ENCODE measurements at regions not wholly inside any gene's neighbourhood (a gene's known extent, or its start where the extent isn't known, plus 50 kb on each side); places are given as distances from the start of the nearest gene placed in this dataset.
"Not testable (repeated sequence)": the region's sequence is repeated elsewhere in the genome, so short reads cannot be mapped to it uniquely, and the experiment has no call there.

GRCh38 chr9:33705440-33705839, 89.9 kb upstream of the PRSS3 start:
- not testable (repeated sequence) for FAIRE-seq
- CTCF ChIA-PET = interaction anchor here (1.1 kb wide), 2 partner anchors 12 to 82 kb away, joined by 3 to 9 read pairs; no protein-coding TSS in a partner anchor

DNA sequence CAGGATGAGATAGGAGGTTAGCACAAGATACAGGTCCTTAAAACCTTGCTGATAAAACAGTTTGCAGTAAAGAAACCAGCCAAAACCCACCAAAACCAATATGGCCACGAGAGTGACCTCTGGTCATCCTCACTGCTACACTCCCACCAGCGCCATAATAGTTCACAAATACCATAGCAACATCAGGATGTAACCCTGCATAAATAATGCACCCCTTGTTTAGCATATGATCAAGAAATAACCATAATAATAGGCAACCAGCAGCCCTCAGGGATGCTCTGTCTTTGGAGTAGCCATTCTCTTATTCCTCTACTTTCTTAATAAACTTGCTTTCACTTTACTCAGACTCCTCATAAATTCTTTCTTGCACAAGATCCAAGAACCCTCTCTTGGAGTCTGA, 86.9 kb upstream of the PRSS3 start:
- peaks cover 10 to 12% of the 10 kb centered on the region in 2 experiments for H3K27me3 ChIP-seq (ENCODE audit: control insufficient read depth in 2 of 2, insufficient read depth in 2 of 2, low read length in 2 of 2)
- no peaks in the 10 kb centered on the region for H3K9me3 ChIP-seq (replicated peaks; ENCODE audit: control insufficient read depth, insufficient read depth, low read length)
- H3K27ac ChIP-seq (ENCODE audit: insufficient read depth, low read depth, low read length) = no peak overlapping the region
- dilution Hi-C loops (cut with MboI; ENCODE audit: extremely low pct_ligation_motif_present, low sequenced_read_pairs) (no loop called here), intact Hi-C loops (cut with micrococcal nuclease) (no loop called here)
- no peaks in the 10 kb centered on the region for H4K20me1 ChIP-seq (replicated peaks; ENCODE audit: control insufficient read depth, extremely low read depth, insufficient read depth, low read length)
- no peak for FAIRE-seq
- no peaks in the 10 kb centered on the region for H3K79me2 ChIP-seq (ENCODE audit: control insufficient read depth, insufficient read depth, low read length)
- POLR2A ChIA-PET = no interaction called here
- H3K9ac ChIP-seq (replicated peaks; ENCODE audit: extremely low read depth, insufficient read depth, low read length) = no peak overlapping the region
- no peak for DNase-seq (ENCODE audit: low read depth, low spot score)
- H3K9me1 ChIP-seq (replicated peaks; ENCODE audit: control insufficient read depth, extremely low read depth, insufficient read depth, low read length) = no peaks in the 10 kb centered on the region
- no peak overlapping the region for H3K4me2 ChIP-seq (ENCODE audit: insufficient read depth, low read length)
- CTCF ChIA-PET = interaction anchor here (0.7 to 1.7 kb wide), 2 partner anchors 9 to 84 kb away, joined by 3 to 5 read pairs; no protein-coding TSS in a partner anchor
- H3K36me3 ChIP-seq (ENCODE audit: control insufficient read depth in 2 of 2, extremely low read depth in 1 of 2, insufficient read depth in 2 of 2, low read length in 2 of 2) = no peaks in the 10 kb centered on the region
- no peak overlapping the region for H3K4me3 ChIP-seq (replicated peaks in 1 of 3; ENCODE audit: insufficient read depth in 1 of 3, low read depth in 1 of 3, low read length in 3 of 3)
- no TSS peak for BruUV-seq (replicated peaks)
- no peak overlapping the region for H2AFZ ChIP-seq (ENCODE audit: low read depth, low read length)
- peaks cover 2% of the 10 kb centered on the region for H3K4me1 ChIP-seq (ENCODE audit: control insufficient read depth, extremely low read depth, insufficient read depth, low read length)
- TF ChIP-seq GATA2 (IDR thresholded peaks at IDR 0.05; ENCODE audit: insufficient read depth, insufficient read length, low read depth, low read length) (no peak), POLR2AphosphoS5 (IDR thresholded peaks at IDR 0.05; ENCODE audit: insufficient read depth, low read depth, low read length) (no peak), MYC (IDR thresholded peaks at IDR 0.05; ENCODE audit: low read depth, low read length) (no peak), EZH2 (IDR thresholded peaks at IDR 0.05; ENCODE audit: borderline replicate concordance, low read depth, low read length, severe bottlenecking) (no peak), POLR2A (IDR thresholded peaks at IDR 0.05; ENCODE audit: low read depth, low read length) (no peak), FOS (IDR thresholded peaks at IDR 0.05; ENCODE audit: borderline replicate concordance, insufficient read depth, low read length) (no peak), MAX (IDR thresholded peaks at IDR 0.05; ENCODE audit: insufficient read depth, insufficient read length) (no peak), JUN (IDR thresholded peaks at IDR 0.05; ENCODE audit: borderline replicate concordance, insufficient read depth, insufficient read length, low read depth) (no peak)
- TF ChIP-seq, protein P1, sequence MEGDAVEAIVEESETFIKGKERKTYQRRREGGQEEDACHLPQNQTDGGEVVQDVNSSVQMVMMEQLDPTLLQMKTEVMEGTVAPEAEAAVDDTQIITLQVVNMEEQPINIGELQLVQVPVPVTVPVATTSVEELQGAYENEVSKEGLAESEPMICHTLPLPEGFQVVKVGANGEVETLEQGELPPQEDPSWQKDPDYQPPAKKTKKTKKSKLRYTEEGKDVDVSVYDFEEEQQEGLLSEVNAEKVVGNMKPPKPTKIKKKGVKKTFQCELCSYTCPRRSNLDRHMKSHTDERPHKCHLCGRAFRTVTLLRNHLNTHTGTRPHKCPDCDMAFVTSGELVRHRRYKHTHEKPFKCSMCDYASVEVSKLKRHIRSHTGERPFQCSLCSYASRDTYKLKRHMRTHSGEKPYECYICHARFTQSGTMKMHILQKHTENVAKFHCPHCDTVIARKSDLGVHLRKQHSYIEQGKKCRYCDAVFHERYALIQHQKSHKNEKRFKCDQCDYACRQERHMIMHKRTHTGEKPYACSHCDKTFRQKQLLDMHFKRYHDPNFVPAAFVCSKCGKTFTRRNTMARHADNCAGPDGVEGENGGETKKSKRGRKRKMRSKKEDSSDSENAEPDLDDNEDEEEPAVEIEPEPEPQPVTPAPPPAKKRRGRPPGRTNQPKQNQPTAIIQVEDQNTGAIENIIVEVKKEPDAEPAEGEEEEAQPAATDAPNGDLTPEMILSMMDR (IDR thresholded peaks at IDR 0.05; ENCODE audit: extremely low read depth in 1 of 2, insufficient read depth in 1 of 2, low read depth in 1 of 2, low read length in 2 of 2) = no peak

More at GRCh38 chr9:33705440-33705839, 89.9 kb upstream of the PRSS3 start:
- H3K4me3 ChIP-seq (replicated peaks in 1 of 3; ENCODE audit: insufficient read depth in 1 of 3, low read depth in 1 of 3, low read length in 3 of 3); H3K4me2 ChIP-seq (ENCODE audit: insufficient read depth, low read length); H3K9me3 ChIP-seq (replicated peaks; ENCODE audit: control insufficient read depth, insufficient read depth, low read length); H4K20me1 ChIP-seq (replicated peaks; ENCODE audit: control insufficient read depth, extremely low read depth, insufficient read depth, low read length); DNase-seq (ENCODE audit: low read depth, low spot score); H3K9me1 ChIP-seq (replicated peaks; ENCODE audit: control insufficient read depth, extremely low read depth, insufficient read depth, low read length); H3K36me3 ChIP-seq (ENCODE audit: control insufficient read depth in 2 of 2, extremely low read depth in 1 of 2, insufficient read depth in 2 of 2, low read length in 2 of 2); H3K9ac ChIP-seq (replicated peaks; ENCODE audit: extremely low read depth, insufficient read depth, low read length); H3K79me2 ChIP-seq (ENCODE audit: control insufficient read depth, insufficient read depth, low read length); H3K4me1 ChIP-seq (ENCODE audit: control insufficient read depth, extremely low read depth, insufficient read depth, low read length); H3K27ac ChIP-seq (ENCODE audit: insufficient read depth, low read depth, low read length); BruUV-seq (replicated peaks); dilution Hi-C loops (cut with MboI; ENCODE audit: extremely low pct_ligation_motif_present, low sequenced_read_pairs); intact Hi-C loops (cut with micrococcal nuclease); POLR2A ChIA-PET; H2AFZ ChIP-seq (ENCODE audit: low read depth, low read length); H3K27me3 ChIP-seq (ENCODE audit: control insufficient read depth in 2 of 2, insufficient read depth in 2 of 2, low read length in 2 of 2): not testable (repeated sequence)

Measured in endothelial cell of umbilical vein (primary cell).